ENCODE measurements at regions not wholly inside any gene's neighbourhood (a gene's known extent, or its start where the extent isn't known, plus 50 kb on each side); places are given as distances from the start of the nearest gene placed in this dataset.

DNA sequence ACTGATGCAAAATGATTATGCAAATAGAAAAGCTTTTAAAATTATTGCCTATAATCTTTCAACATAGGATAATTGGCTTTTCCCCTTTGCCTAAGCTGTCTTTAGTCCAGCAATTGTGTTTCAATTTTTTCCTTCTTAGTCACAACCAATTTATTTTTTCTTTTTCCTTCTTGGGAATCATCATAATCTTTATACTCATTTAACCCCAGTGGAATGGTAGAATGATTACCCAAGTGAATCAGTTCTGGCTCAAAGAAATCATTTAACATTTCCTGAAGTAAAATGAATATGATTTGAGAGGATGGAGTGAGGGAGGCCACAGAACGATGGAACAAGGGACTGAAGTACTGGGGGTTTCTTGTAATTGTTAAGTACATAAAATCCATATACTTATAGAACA is 93.0 kb upstream of the CRIM1 start:
- 62 to 65% methylated on average over 1 of the region's 1 CpG for WGBS, 2 donors
- intact Hi-C loops (cut with DNase I) = no loop called here
- DNase-seq = no peak

DNA sequence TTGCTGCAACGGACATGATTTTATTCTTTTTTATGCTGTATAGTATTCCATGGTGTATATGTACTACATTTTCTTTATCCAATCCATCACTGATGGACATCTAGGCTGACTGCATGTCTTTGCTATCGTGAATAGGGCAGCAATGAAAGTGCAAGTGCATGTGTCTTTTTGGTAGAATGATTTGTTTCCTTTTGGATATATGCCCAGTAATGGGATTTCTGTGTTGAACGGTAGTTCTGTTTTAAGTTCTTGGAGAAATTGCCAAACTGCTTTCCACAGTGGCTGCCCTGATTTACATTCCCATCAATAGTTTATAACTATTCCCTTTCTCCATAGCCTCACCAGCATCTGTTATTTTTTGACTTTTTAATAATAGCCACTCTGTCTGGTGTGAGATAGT is 99.7 kb upstream of the CRIM1 start:
- ATAC-seq (no peak), DNase-seq (no peak)
- H3K27me3 ChIP-seq = no peaks in the 10 kb centered on the region
- WGBS, 2 donors = 31 to 46% methylated on average over 3 of the region's 3 CpGs
- intact Hi-C loops (cut with DNase I) = no loop called here
- no peaks in the 10 kb centered on the region for H3K4me1 ChIP-seq
- no peak for TF ChIP-seq CTCF (IDR thresholded peaks at IDR 0.05)
- no peak for TF ChIP-seq POLR2A (IDR thresholded peaks at IDR 0.05)
- no peaks in the 10 kb centered on the region for H3K36me3 ChIP-seq (replicated peaks in 1 of 2; ENCODE audit: insufficient read depth in 1 of 2, low read depth in 2 of 2)
- no peaks in the 10 kb centered on the region for H3K9me3 ChIP-seq
- H3K4me3 ChIP-seq = no peak overlapping the region
- no peak overlapping the region for H3K27ac ChIP-seq

More for the DNA sequence above, 93.0 kb upstream of the CRIM1 start:
- ATAC-seq = no peak
- H3K4me3 ChIP-seq = no peak overlapping the region
- no peak overlapping the region for H3K27ac ChIP-seq
- no peaks in the 10 kb centered on the region for H3K9me3 ChIP-seq
- H3K4me1 ChIP-seq = no peaks in the 10 kb centered on the region
- no peaks in the 10 kb centered on the region for H3K27me3 ChIP-seq
- H3K36me3 ChIP-seq (replicated peaks in 1 of 2; ENCODE audit: insufficient read depth in 1 of 2, low read depth in 2 of 2) = no peaks in the 10 kb centered on the region
- TF ChIP-seq POLR2A (IDR thresholded peaks at IDR 0.05) (no peak), CTCF (IDR thresholded peaks at IDR 0.05) (no peak)

- intact Hi-C loops (cut with DNase I) = no loop called here
- 73 to 78% methylated on average over 5 of the region's 5 CpGs for WGBS, 2 donors
- ATAC-seq = no peak
- Histone ChIP-seq H3K27me3 (no peaks in the 10 kb centered on the region), H3K9me3 (no peaks in the 10 kb centered on the region), H3K36me3 (replicated peaks in 1 of 2; ENCODE audit: insufficient read depth in 1 of 2, low read depth in 2 of 2) (no peaks in the 10 kb centered on the region), H3K27ac (no peak overlapping the region), H3K4me1 (no peaks in the 10 kb centered on the region), H3K4me3 (no peak overlapping the region)
- no peak for DNase-seq
- no peak for TF ChIP-seq POLR2A (IDR thresholded peaks at IDR 0.05)
- TF ChIP-seq CTCF (IDR thresholded peaks at IDR 0.05) = no peak
Observed at GRCh38 chr2:36253086-36253485, 102.5 kb upstream of the CRIM1 start.

DNA sequence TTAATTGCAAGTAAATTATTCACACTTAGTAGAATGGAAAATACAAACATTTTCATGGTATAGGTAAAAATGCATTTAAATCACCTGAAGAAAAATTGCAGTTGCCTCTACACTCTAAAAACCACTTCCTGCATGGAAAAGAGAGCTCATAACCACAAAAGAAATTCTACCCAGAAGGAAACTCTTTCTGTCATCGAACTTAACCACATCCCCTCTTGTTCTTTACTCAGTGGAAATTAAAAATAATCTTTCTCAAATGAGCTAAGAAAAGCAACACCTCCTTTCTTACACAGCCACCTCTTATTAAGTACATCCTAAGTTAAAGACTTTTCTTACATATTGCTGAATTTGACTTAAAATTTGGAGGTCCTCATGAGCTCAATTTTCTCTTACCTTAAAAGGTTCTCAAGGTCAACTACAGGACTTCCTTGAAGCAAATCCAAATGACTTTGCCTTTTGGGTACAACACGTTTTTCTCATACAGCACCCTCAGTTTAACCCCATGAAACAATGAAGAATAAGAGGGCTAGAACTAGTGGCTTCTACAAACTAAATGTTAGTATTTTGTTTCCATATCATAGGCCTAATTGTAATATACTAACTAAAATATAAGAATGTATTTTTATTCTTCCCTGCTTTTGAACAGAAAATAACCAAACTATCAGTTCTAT is 109.1 kb upstream of the CRIM1 start:
- ATAC-seq = no peak
- Histone ChIP-seq H3K27ac (no peak overlapping the region), H3K4me3 (no peak overlapping the region), H3K27me3 (no peaks in the 10 kb centered on the region), H3K4me1 (no peaks in the 10 kb centered on the region), H3K9me3 (no peaks in the 10 kb centered on the region), H3K36me3 (replicated peaks in 1 of 2; ENCODE audit: insufficient read depth in 1 of 2, low read depth in 2 of 2) (no peaks in the 10 kb centered on the region)
- DNase-seq = no peak
- WGBS, 2 donors = 23 to 26% methylated on average over 2 of the region's 2 CpGs
- intact Hi-C loops (cut with DNase I) = no loop called here
- TF ChIP-seq CTCF (IDR thresholded peaks at IDR 0.05) = no peak
- no peak for TF ChIP-seq POLR2A (IDR thresholded peaks at IDR 0.05)

GRCh38 chr2:36245651-36246050 is 109.9 kb upstream of the CRIM1 start:
- no peak for DNase-seq
- Histone ChIP-seq H3K27me3 (no peaks in the 10 kb centered on the region), H3K27ac (no peak overlapping the region), H3K4me1 (no peaks in the 10 kb centered on the region), H3K9me3 (no peaks in the 10 kb centered on the region), H3K36me3 (replicated peaks in 1 of 2; ENCODE audit: insufficient read depth in 1 of 2, low read depth in 2 of 2) (no peaks in the 10 kb centered on the region), H3K4me3 (no peak overlapping the region)
- ATAC-seq = no peak
- WGBS, 2 donors = 40 to 49% methylated on average over 2 of the region's 2 CpGs
- no peak for TF ChIP-seq POLR2A (IDR thresholded peaks at IDR 0.05)
- no peak for TF ChIP-seq CTCF (IDR thresholded peaks at IDR 0.05)
- intact Hi-C loops (cut with DNase I) = no loop called here
